ENCODE measurements at regions not wholly inside any gene's neighbourhood (a gene's known extent, or its start where the extent isn't known, plus 50 kb on each side); places are given as distances from the start of the nearest gene placed in this dataset.

GRCh38 chr11:95305705-95306104, 74.7 kb upstream of the SESN3 start:
- no peak for TF ChIP-seq CTCF (IDR thresholded peaks at IDR 0.05)
- no peak for TF ChIP-seq EZH2 (IDR thresholded peaks at IDR 0.05)
